ENCODE measurements at regions not wholly inside any gene's neighbourhood (a gene's known extent, or its start where the extent isn't known, plus 50 kb on each side); places are given as distances from the start of the nearest gene placed in this dataset.

DNA sequence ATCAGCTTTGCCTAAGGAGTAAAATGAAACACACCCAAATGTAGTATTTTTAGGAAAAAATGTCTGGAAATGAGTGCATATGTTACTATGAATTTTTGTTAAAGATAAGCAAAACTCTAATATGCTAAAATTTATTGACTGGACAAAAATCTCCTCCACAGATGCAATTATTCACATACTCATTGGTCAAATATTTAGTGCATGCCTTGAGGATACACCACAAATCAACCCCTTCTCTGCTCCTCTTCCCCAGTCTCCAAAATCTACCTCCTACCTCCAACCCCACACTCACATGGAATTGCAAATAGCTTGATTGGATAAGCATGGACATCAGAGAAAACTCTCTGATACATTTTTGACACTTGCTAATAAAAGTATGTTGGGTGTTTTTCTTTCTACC, 95.6 kb upstream of the CDC42EP3 start:
- no peak overlapping the region for H3K14ac ChIP-seq (ENCODE audit: insufficient read depth, low read length)
- no peak overlapping the region for H4K91ac ChIP-seq (ENCODE audit: insufficient read length, low read depth, low read length)
- H3K4ac ChIP-seq (ENCODE audit: low read depth, low read length) = no peak overlapping the region
- H2AK5ac ChIP-seq (ENCODE audit: insufficient read length, low read length) = no peak overlapping the region
- no peaks in the 10 kb centered on the region for H3K4me1 ChIP-seq (ENCODE audit: insufficient read depth, low read length)
- no peak overlapping the region for H3K27ac ChIP-seq (ENCODE audit: insufficient read length, low read depth, low read length)
- no peak overlapping the region for H3K23ac ChIP-seq (ENCODE audit: insufficient read length, low read depth, low read length)
- no peak overlapping the region for H3K56ac ChIP-seq (ENCODE audit: insufficient read length, low read depth, low read length)
- no peak overlapping the region for H3T11ph ChIP-seq (ENCODE audit: low read length)
- H3K27me3 ChIP-seq (ENCODE audit: insufficient read depth, low read length) = no peaks in the 10 kb centered on the region
- H2BK20ac ChIP-seq (ENCODE audit: low read depth, low read length, poor library complexity, severe bottlenecking) = no peak overlapping the region
- Mint-ChIP-seq H3K27me3 (ENCODE audit: low read depth) (peaks cover 2% of the 10 kb centered on the region; the same call in 1 of the 2 replicates), H3K4me3 (no peak overlapping the region), H3K27ac (no peak overlapping the region), H3K9me3 (peaks cover 0 to 8% of the 10 kb centered on the region in 2 experiments; a peak in 2 of 5 replicates), H3K36me3 (ENCODE audit: insufficient read depth in 1 of 3, low read depth in 3 of 3) (peaks cover 0 to 7% (median 0%) of the 10 kb centered on the region in 3 experiments; a peak in 2 of 7 replicates), H3K4me1 (peaks cover 8 to 9% of the 10 kb centered on the region in 2 experiments; a peak in 3 of 4 replicates)
- H3K18ac ChIP-seq (ENCODE audit: insufficient read length, low read depth, low read length) = no peak overlapping the region
- no peak overlapping the region for H3K4me2 ChIP-seq (ENCODE audit: insufficient read depth, insufficient read length, low read length)
- TF ChIP-seq, protein P1, sequence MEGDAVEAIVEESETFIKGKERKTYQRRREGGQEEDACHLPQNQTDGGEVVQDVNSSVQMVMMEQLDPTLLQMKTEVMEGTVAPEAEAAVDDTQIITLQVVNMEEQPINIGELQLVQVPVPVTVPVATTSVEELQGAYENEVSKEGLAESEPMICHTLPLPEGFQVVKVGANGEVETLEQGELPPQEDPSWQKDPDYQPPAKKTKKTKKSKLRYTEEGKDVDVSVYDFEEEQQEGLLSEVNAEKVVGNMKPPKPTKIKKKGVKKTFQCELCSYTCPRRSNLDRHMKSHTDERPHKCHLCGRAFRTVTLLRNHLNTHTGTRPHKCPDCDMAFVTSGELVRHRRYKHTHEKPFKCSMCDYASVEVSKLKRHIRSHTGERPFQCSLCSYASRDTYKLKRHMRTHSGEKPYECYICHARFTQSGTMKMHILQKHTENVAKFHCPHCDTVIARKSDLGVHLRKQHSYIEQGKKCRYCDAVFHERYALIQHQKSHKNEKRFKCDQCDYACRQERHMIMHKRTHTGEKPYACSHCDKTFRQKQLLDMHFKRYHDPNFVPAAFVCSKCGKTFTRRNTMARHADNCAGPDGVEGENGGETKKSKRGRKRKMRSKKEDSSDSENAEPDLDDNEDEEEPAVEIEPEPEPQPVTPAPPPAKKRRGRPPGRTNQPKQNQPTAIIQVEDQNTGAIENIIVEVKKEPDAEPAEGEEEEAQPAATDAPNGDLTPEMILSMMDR (conservative IDR thresholded peaks at IDR 0.05) = no peak
- no peak overlapping the region for H3K9ac ChIP-seq (ENCODE audit: extremely low read depth, insufficient read length, low read length)
- no peaks in the 10 kb centered on the region for H3K9me3 ChIP-seq (ENCODE audit: control insufficient read depth, low read depth, low read length)
- H3K79me2 ChIP-seq (ENCODE audit: insufficient read depth, low read length) = no peaks in the 10 kb centered on the region
- no peak overlapping the region for H4K5ac ChIP-seq (ENCODE audit: insufficient read length, low read depth, low read length)
- no peak for DNase-seq
- H2BK15ac ChIP-seq (ENCODE audit: low read depth, low read length) = no peak overlapping the region
- H3K79me1 ChIP-seq (ENCODE audit: insufficient read depth, low read depth, low read length, poor library complexity, severe bottlenecking) = no peaks in the 10 kb centered on the region
- no peak overlapping the region for H4K8ac ChIP-seq (replicated peaks; ENCODE audit: insufficient read length, low read depth, low read length)
- no peaks in the 10 kb centered on the region for H3K23me2 ChIP-seq (ENCODE audit: insufficient read length, low read depth, low read length, poor library complexity, severe bottlenecking)
- no peak overlapping the region for H2BK12ac ChIP-seq (ENCODE audit: insufficient read length, low read depth, low read length)
- H2BK120ac ChIP-seq (ENCODE audit: low read depth, low read length, poor library complexity, severe bottlenecking) = no peak overlapping the region
- no peak overlapping the region for H2BK5ac ChIP-seq (ENCODE audit: insufficient read length, low read length)
- no peaks in the 10 kb centered on the region for H4K20me1 ChIP-seq (ENCODE audit: control insufficient read depth, insufficient read depth, insufficient read length)
- H2AFZ ChIP-seq (ENCODE audit: low read length) = no peak overlapping the region
